BJ (cell line): ENCODE measurements at regions not wholly inside any gene's neighbourhood (a gene's known extent, or its start where the extent isn't known, plus 50 kb on each side); places are given as distances from the start of the nearest gene placed in this dataset.

ENCODE experiments used
- CTCF ChIA-PET: fragments of 350-600 bp; formaldehyde crosslinking; extraction: SDS; loops from one replicate; lab custom pipeline; 2021; ENCODE audit warnings: antibody characterized with exemption, inconsistent platforms; lab: Yijun Ruan, JAX
- POLR2A ChIA-PET: fragments of 300-600 bp; sonication (Branson Sonifier 250); formaldehyde crosslinking; extraction: SDS; loops from one replicate; lab custom pipeline; 2021; ENCODE audit warnings: antibody characterized with exemption; lab: Charles Lee
- DNase-seq: peaks from one replicate; pipeline ENCODE4 v3.0.0-alpha.2; 2011; ENCODE audit warnings: low read depth
- H3K27me3 ChIP-seq: 2 replicates; pipeline ENCODE4 v1.6.0; 2011; ENCODE audit warnings: low read length; ENCODE audit not compliant: control insufficient read depth, insufficient read depth
- H3K36me3 ChIP-seq: 2 replicates; pipeline ENCODE4 v1.5.1; 2011; ENCODE audit warnings: low read length; ENCODE audit not compliant: control insufficient read depth, insufficient read depth
- H3K4me3 ChIP-seq: 2 replicates; pipeline ENCODE4 v1.5.1; 2011; ENCODE audit warnings: low read depth, mild to moderate bottlenecking, control low read depth, low read length
- TF ChIP-seq, protein P1 (sequence below): IDR thresholded peaks from 2 replicates; pipeline ENCODE4 v1.5.1; 2011; ENCODE audit warnings: low read depth, mild to moderate bottlenecking, control low read depth, inconsistent platforms, low read length, moderate library complexity; ENCODE audit not compliant: insufficient read depth

GRCh38 chr7:52940481-52940880, 95.0 kb upstream of the POM121L12 start:
- Histone ChIP-seq H3K36me3 (no peaks in the 10 kb centered on the region), H3K4me3 (no peak overlapping the region), H3K27me3 (no peaks in the 10 kb centered on the region)
- TF ChIP-seq, protein P1, sequence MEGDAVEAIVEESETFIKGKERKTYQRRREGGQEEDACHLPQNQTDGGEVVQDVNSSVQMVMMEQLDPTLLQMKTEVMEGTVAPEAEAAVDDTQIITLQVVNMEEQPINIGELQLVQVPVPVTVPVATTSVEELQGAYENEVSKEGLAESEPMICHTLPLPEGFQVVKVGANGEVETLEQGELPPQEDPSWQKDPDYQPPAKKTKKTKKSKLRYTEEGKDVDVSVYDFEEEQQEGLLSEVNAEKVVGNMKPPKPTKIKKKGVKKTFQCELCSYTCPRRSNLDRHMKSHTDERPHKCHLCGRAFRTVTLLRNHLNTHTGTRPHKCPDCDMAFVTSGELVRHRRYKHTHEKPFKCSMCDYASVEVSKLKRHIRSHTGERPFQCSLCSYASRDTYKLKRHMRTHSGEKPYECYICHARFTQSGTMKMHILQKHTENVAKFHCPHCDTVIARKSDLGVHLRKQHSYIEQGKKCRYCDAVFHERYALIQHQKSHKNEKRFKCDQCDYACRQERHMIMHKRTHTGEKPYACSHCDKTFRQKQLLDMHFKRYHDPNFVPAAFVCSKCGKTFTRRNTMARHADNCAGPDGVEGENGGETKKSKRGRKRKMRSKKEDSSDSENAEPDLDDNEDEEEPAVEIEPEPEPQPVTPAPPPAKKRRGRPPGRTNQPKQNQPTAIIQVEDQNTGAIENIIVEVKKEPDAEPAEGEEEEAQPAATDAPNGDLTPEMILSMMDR, result no peak
- ChIA-PET CTCF (no interaction called here), POLR2A (no interaction called here)
- DNase-seq, result peak; percentile 11

GRCh38 chr7:52938455-52939133, 96.8 kb upstream of the POM121L12 start:
- no peak for DNase-seq
- Histone ChIP-seq H3K27me3 (no peaks in the 10 kb centered on the region), H3K4me3 (no peak overlapping the region), H3K36me3 (no peaks in the 10 kb centered on the region)
- ChIA-PET POLR2A (no interaction called here), CTCF (no interaction called here)
- TF ChIP-seq, protein P1, result no peak

DNA sequence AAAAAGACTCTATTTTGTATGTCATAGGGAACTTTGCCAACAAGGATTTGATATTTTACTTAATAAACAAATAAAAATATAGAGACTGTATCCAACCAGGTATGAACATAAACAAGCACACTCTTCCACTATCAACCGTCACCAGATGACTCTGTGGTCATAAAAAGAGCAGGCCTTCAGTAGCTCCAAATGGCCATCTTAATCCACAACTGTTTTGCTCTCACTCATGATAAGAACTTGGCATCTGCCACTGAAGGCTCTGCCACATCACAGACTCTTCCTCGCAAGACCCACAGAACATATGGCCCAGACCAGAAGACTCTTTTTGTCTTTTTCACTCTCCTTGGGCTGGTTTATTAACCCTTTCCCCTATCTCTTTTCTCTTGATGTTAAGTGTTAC, 98.7 kb upstream of the POM121L12 start:
- TF ChIP-seq, protein P1, result no peak
- DNase-seq, result no peak
- Histone ChIP-seq H3K27me3 (no peaks in the 10 kb centered on the region), H3K36me3 (no peaks in the 10 kb centered on the region), H3K4me3 (no peak overlapping the region)
- POLR2A ChIA-PET, result no interaction called here
- CTCF ChIA-PET, result no interaction called here

GRCh38 chr7:52928591-52928990, 106.8 kb upstream of the POM121L12 start:
- TF ChIP-seq, protein P1, result no peak
- Histone ChIP-seq H3K4me3 (no peak overlapping the region), H3K27me3 (no peaks in the 10 kb centered on the region), H3K36me3 (no peaks in the 10 kb centered on the region)
- DNase-seq, result no peak
- ChIA-PET CTCF (no interaction called here), POLR2A (no interaction called here)

DNA sequence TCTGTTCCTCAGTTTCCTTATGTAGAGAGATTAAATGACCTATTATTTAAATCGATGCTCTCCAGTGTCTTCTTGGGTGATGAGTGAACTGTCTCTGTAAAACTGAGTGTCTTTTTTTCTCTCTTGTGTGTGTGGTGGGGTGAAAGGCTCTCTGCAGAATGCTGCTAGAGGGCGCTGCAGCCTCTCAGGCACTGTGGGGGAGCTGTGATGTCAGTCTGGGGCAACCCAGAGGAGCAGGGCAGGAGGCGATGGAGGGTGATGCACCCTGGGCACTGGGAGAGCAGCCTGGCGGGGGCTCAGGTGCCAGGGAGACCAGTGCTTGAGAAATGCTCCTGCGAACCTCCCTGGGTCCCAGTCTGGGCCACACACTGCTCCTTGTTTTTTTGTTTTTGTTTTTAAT, 110.1 kb upstream of the POM121L12 start:
- ChIA-PET POLR2A (no interaction called here), CTCF (no interaction called here)
- no peaks in the 10 kb centered on the region for H3K27me3 ChIP-seq
- no peak overlapping the region for H3K4me3 ChIP-seq
- no peaks in the 10 kb centered on the region for H3K36me3 ChIP-seq
- TF ChIP-seq, protein P1, result no peak
- DNase-seq, result no peak
